GM23338 (cell line): ENCODE measurements at regions not wholly inside any gene's neighbourhood (a gene's known extent, or its start where the extent isn't known, plus 50 kb on each side); places are given as distances from the start of the nearest gene placed in this dataset.

Experiments
- NANOG ChIP-seq: IDR thresholded peaks from 2 replicates; pipeline ENCODE4 v1.6.1; 2016; ENCODE audit warnings: antibody characterized with exemption, borderline replicate concordance
- POLR2AphosphoS5 ChIP-seq: IDR thresholded peaks from 2 replicates; pipeline ENCODE4 v1.6.1; 2016; ENCODE audit warnings: antibody characterized with exemption, low read depth
- TF ChIP-seq, protein P1 (sequence below), 2 experiments: fragments of 200-600 bp in 1 of 2; sonication (generic) in 1 of 2; conservative IDR thresholded peaks; 2 replicates each; pipeline versions ENCODE4 v1.5.1 to v1.6.1; 2016 to 2017; ENCODE audit warnings: antibody characterized with exemption in 2 of 2, low read depth in 2 of 2, mild to moderate bottlenecking in 2 of 2, moderate library complexity in 1 of 2

DNA sequence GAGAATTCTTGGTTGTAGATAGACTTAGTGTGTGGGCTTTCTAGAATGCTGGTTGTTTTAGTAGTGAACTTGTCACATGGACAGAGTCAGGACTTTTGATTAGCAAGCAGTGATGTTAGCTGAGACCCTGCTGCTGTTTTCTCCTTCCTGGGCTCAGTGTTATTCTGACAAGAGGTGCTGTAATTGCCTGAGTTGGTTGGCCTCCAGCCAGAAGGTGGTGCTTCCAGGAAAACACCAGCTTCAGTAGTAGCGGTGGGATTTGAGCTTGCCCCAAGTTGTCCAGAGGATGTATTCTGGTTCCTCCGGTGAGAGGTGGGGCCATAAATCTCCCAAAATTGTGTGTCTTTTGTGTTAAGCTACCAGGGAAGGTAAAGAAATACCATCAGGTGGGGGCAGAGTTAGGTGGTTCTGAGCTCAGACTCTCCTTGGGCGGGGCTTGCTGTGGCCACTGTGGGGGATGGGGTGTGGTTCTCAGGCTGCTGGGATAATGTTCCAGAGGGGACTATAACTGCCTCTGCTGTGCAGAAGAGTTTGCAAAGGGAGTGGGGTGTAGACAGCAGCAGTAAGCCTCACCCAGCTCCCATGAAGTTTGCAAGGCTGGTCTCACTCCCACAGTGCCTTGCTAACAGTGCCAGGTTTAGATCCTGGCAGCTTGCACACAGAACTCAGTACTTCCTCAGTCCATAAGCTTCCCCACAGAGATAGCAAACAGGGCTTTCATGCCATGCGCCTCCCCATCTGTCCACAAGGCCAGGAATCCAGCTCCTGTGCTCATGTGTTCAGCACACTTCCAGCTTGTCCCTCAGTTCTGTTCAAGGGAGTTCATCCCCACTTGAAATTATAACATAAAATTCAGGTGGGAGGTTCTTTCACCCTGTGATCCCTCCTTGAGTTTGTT is 278.4 kb upstream of the PTCHD4 start:
- TF ChIP-seq, protein P1, sequence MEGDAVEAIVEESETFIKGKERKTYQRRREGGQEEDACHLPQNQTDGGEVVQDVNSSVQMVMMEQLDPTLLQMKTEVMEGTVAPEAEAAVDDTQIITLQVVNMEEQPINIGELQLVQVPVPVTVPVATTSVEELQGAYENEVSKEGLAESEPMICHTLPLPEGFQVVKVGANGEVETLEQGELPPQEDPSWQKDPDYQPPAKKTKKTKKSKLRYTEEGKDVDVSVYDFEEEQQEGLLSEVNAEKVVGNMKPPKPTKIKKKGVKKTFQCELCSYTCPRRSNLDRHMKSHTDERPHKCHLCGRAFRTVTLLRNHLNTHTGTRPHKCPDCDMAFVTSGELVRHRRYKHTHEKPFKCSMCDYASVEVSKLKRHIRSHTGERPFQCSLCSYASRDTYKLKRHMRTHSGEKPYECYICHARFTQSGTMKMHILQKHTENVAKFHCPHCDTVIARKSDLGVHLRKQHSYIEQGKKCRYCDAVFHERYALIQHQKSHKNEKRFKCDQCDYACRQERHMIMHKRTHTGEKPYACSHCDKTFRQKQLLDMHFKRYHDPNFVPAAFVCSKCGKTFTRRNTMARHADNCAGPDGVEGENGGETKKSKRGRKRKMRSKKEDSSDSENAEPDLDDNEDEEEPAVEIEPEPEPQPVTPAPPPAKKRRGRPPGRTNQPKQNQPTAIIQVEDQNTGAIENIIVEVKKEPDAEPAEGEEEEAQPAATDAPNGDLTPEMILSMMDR (conservative IDR thresholded peaks at IDR 0.05; ENCODE audit: low read depth in 2 of 2) = no peak
- TF ChIP-seq NANOG = no peak
- no peak for TF ChIP-seq POLR2AphosphoS5
